PC-3 (cell line): ENCODE measurements at regions not wholly inside any gene's neighbourhood (a gene's known extent, or its start where the extent isn't known, plus 50 kb on each side); places are given as distances from the start of the nearest gene placed in this dataset.

Source experiments
- ATAC-seq: fragments of 200-7000 bp; cut with Tn5 transposase; 2 replicates; pipeline ENCODE4 v1.9.1; 2020; ENCODE audit warnings: mild to moderate bottlenecking, moderate library complexity
- BruUV-seq: library from RNA; stranded (reverse); fragments of 400-500 nt; replicated peaks from 2 replicates; lab custom pipeline; 2021; lab: Mats Ljungman, UMichigan
- CTCF ChIA-PET: fragments of 300-600 bp; sonication (Branson Sonifier 250); formaldehyde crosslinking; loops from one replicate; lab custom pipeline; 2022; ENCODE audit warnings: antibody characterized with exemption; lab: Charles Lee
- POLR2A ChIA-PET: fragments of 300-600 bp; sonication (Branson Sonifier 250); formaldehyde crosslinking; loops from one replicate; lab custom pipeline; 2022; ENCODE audit warnings: antibody characterized with exemption; ENCODE audit not compliant: unreplicated experiment; lab: Charles Lee
- DNase-seq: peaks from one replicate; pipeline ENCODE4 v3.0.0-alpha.2; 2015
- H2AFZ ChIP-seq: fragments of 300-600 bp; sonication (generic); 2 replicates; pipeline ENCODE4 v1.6.0; 2016; ENCODE audit warnings: antibody characterized with exemption, low read length
- H3F3A ChIP-seq: fragments of 300-600 bp; sonication (generic); one replicate; pipeline ENCODE4 v1.6.0; 2017; ENCODE audit warnings: antibody characterized with exemption, low read length, control low read depth, mild to moderate bottlenecking; ENCODE audit not compliant: unreplicated experiment
- H3K27ac ChIP-seq: fragments of 300-600 bp; sonication (generic); 2 replicates; pipeline ENCODE4 v1.5.1; 2016; ENCODE audit warnings: mild to moderate bottlenecking, low read length
- H3K27me3 ChIP-seq: fragments of 300-600 bp; sonication (generic); 2 replicates; pipeline ENCODE4 v1.6.1; 2016; ENCODE audit warnings: low read length, mixed read lengths
- H3K36me3 ChIP-seq: fragments of 300-600 bp; sonication (generic); 2 replicates; pipeline ENCODE4 v1.6.1; 2016; ENCODE audit warnings: low read depth, mixed run types, low read length, mixed read lengths
- H3K4me1 ChIP-seq: fragments of 300-600 bp; sonication (generic); 2 replicates; pipeline ENCODE4 v1.5.1; 2016; ENCODE audit warnings: low read length; ENCODE audit not compliant: insufficient read depth
- H3K4me2 ChIP-seq: fragments of 300-600 bp; sonication (generic); 2 replicates; pipeline ENCODE4 v1.6.0; 2016; ENCODE audit warnings: low read length
- H3K4me3 ChIP-seq: fragments of 300-600 bp; sonication (generic); 2 replicates; pipeline ENCODE4 v1.5.1; 2016; ENCODE audit warnings: mild to moderate bottlenecking, low read length, mixed read lengths
- H3K79me2 ChIP-seq: fragments of 300-600 bp; sonication (generic); 2 replicates; pipeline ENCODE4 v1.6.1; 2017; ENCODE audit warnings: low read length, mixed read lengths
- H3K9ac ChIP-seq: fragments of 300-600 bp; sonication (generic); 2 replicates; pipeline ENCODE4 v1.6.0; 2016; ENCODE audit warnings: mild to moderate bottlenecking, low read length
- H3K9me2 ChIP-seq: fragments of 300-600 bp; sonication (generic); replicated peaks from 2 replicates; pipeline ENCODE4 v1.6.1; 2016; ENCODE audit warnings: mixed run types, low read length, mixed read lengths
- H3K9me3 ChIP-seq: fragments of 300-600 bp; sonication (generic); 2 replicates; pipeline ENCODE4 v1.6.1; 2016; ENCODE audit warnings: low read length, mixed read lengths
- H4K20me1 ChIP-seq: fragments of 300-600 bp; sonication (generic); 2 replicates; pipeline ENCODE4 v1.6.1; 2016; ENCODE audit warnings: low read length, mixed read lengths
- EZH2 ChIP-seq: fragments of 300-600 bp; sonication (generic); IDR thresholded peaks from one replicate; pipeline ENCODE4 v1.6.1; 2017; ENCODE audit warnings: antibody characterized with exemption, mild to moderate bottlenecking, low read length; ENCODE audit not compliant: unreplicated experiment
- EZH2phosphoT487 ChIP-seq: fragments of 300-600 bp; sonication (generic); IDR thresholded peaks from 2 replicates; pipeline ENCODE4 v1.6.1; 2018; ENCODE audit warnings: mild to moderate bottlenecking, antibody characterized with exemption, low read length, borderline replicate concordance
- intact Hi-C: fragments of 100-400 bp; cut with micrococcal nuclease; formaldehyde crosslinking; loops from 2 replicates; pipeline ENCODE4 v1.9.0; 2023
- TF ChIP-seq, protein P1 (sequence below): fragments of 300-600 bp; sonication (generic); conservative IDR thresholded peaks from 2 replicates; pipeline ENCODE4 v1.5.1; 2017; ENCODE audit warnings: antibody characterized with exemption, low read depth, mild to moderate bottlenecking, low read length

DNA sequence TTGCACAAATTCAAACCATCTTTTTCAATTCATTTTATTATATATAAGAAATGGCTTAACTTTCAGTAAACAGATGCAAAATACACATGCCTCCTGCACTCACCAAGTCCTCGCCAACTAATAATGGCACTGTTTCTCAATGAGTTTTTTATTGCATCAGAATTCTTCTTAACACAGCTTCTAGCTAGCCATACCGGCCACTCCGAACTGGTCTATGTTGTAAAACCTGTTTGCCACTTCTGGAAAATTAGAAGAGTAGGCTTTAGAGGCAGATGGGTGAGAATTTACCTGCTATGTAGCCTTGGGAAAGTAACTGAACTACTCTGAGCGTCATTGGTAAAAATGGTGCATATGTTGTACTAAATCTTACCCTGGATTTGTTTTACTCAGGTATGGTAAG lies 100.6 kb upstream of the LHCGR start:
- POLR2A ChIA-PET = no interaction called here
- TF ChIP-seq EZH2 (no peak), EZH2phosphoT487 (no peak)
- TF ChIP-seq, protein P1, sequence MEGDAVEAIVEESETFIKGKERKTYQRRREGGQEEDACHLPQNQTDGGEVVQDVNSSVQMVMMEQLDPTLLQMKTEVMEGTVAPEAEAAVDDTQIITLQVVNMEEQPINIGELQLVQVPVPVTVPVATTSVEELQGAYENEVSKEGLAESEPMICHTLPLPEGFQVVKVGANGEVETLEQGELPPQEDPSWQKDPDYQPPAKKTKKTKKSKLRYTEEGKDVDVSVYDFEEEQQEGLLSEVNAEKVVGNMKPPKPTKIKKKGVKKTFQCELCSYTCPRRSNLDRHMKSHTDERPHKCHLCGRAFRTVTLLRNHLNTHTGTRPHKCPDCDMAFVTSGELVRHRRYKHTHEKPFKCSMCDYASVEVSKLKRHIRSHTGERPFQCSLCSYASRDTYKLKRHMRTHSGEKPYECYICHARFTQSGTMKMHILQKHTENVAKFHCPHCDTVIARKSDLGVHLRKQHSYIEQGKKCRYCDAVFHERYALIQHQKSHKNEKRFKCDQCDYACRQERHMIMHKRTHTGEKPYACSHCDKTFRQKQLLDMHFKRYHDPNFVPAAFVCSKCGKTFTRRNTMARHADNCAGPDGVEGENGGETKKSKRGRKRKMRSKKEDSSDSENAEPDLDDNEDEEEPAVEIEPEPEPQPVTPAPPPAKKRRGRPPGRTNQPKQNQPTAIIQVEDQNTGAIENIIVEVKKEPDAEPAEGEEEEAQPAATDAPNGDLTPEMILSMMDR = no peak
- Histone ChIP-seq H3K9me3 (no peaks in the 10 kb centered on the region), H3K9ac (no peak overlapping the region), H3K27me3 (no peaks in the 10 kb centered on the region), H3K4me3 (no peak overlapping the region), H3K36me3 (no peaks in the 10 kb centered on the region), H3K4me2 (no peak overlapping the region), H3K27ac (no peak overlapping the region), H2AFZ (no peak overlapping the region), H3F3A (no peaks in the 10 kb centered on the region), H3K9me2 (no peaks in the 10 kb centered on the region), H3K4me1 (no peaks in the 10 kb centered on the region), H4K20me1 (no peaks in the 10 kb centered on the region), H3K79me2 (no peaks in the 10 kb centered on the region)
- BruUV-seq = no TSS peak
- ATAC-seq (no peak), DNase-seq (no peak)
- intact Hi-C loops = no loop called here
- CTCF ChIA-PET = no interaction called here

DNA sequence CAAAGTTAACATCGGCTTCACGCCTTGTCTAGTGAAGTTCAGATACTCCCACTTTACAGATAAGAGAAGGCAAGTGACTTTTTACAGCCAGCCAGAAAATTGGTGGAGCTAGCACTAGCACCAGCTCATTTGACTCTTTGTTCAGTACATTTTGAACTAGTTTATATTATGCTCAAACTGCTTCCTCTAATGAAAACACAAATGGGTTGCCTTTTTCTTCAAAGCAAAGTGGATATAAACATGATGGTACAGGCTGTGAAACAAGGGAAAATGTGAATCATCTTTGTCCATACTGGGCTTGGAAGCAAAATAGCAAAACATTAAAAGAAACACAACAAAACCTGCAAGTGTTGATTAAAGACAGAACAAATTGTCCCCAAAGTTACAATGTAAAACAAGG lies 99.6 kb upstream of the LHCGR start:
- no peak for DNase-seq
- Histone ChIP-seq H2AFZ (no peak overlapping the region), H3K9me2 (no peaks in the 10 kb centered on the region), H3K79me2 (no peaks in the 10 kb centered on the region), H3K27me3 (no peaks in the 10 kb centered on the region), H3K4me3 (no peak overlapping the region), H3K9me3 (no peaks in the 10 kb centered on the region), H3K4me2 (no peak overlapping the region), H3K4me1 (no peaks in the 10 kb centered on the region), H3F3A (no peaks in the 10 kb centered on the region), H3K36me3 (no peaks in the 10 kb centered on the region), H4K20me1 (no peaks in the 10 kb centered on the region), H3K27ac (no peak overlapping the region), H3K9ac (no peak overlapping the region)
- TF ChIP-seq EZH2 = no peak
- TF ChIP-seq, protein P1 = no peak
- TF ChIP-seq EZH2phosphoT487 = no peak
- BruUV-seq = no TSS peak
- ChIA-PET POLR2A (no interaction called here), CTCF (no interaction called here)
- intact Hi-C loops = no loop called here
- no peak for ATAC-seq

DNA sequence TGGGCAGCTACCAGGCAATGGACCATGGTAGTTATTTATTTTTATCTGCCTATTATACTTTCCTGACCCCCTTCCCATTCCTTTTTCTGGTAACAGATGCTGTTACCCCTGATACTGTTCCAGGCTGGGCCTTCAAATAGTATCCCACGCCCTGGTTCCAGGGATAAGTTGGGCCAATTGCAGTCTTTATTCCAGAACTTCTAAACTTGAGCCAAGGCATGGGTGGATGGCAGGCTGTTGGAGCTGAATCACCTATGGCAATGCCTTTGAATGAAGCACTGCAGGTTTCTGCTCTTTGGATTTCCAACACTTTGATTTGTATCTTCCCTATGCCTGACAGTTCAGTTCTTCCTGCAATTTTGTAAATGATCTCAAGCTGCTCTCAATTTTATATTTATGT lies 99.2 kb upstream of the LHCGR start:
- no peak for TF ChIP-seq EZH2phosphoT487
- no peak for TF ChIP-seq EZH2
- TF ChIP-seq, protein P1 = no peak
- intact Hi-C loops = no loop called here
- no peaks in the 10 kb centered on the region for H3K9me3 ChIP-seq
- H3K4me3 ChIP-seq = no peak overlapping the region
- no TSS peak for BruUV-seq
- H4K20me1 ChIP-seq = no peaks in the 10 kb centered on the region
- no peak overlapping the region for H3K9ac ChIP-seq
- no peaks in the 10 kb centered on the region for H3K27me3 ChIP-seq
- POLR2A ChIA-PET = no interaction called here
- CTCF ChIA-PET = no interaction called here
- H3K27ac ChIP-seq = no peak overlapping the region
- ATAC-seq (no peak), DNase-seq (no peak)
- H3K79me2 ChIP-seq = no peaks in the 10 kb centered on the region
- H3K9me2 ChIP-seq = no peaks in the 10 kb centered on the region
- no peak overlapping the region for H2AFZ ChIP-seq
- H3K4me2 ChIP-seq = no peak overlapping the region
- no peaks in the 10 kb centered on the region for H3F3A ChIP-seq
- H3K36me3 ChIP-seq = no peaks in the 10 kb centered on the region
- H3K4me1 ChIP-seq = no peaks in the 10 kb centered on the region
